Suppressor macrophage treated with lipopolysaccharide for 1 hour (primary cell): ENCODE measurements at regions not wholly inside any gene's neighbourhood (a gene's known extent, or its start where the extent isn't known, plus 50 kb on each side); places are given as distances from the start of the nearest gene placed in this dataset.

Experiments
- DNase-seq, 3 donors: peaks; one replicate each; pipeline ENCODE4 v3.0.0-alpha.2; 2020 to 2022

GRCh38 chr4:15130441-15130840, 128.2 kb downstream of the CPEB2 start:
- no peak for DNase-seq

DNA sequence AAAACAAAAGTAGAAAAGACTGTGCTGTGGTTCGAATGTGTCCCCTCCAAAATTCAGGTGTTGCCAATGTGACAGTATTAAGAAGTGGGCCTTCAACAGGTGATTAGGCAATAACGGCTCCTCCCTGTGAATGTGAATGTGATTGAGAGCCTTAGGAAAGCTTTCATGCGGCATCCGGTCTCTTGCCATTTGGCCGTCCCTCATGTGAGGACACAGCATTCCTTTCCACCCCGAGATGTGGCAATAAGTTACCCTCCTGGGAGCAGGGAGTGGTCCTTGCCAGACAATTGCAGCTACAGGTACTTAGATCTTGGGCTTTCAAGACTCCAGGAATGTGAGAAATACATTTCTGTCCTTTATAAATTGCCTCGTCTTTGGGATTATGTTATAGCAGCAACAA, 129.3 kb downstream of the CPEB2 start:
- DNase-seq, result no peak

GRCh38 chr4:15132739-15133138, 130.5 kb downstream of the CPEB2 start:
- DNase-seq, result no peak

- no peak for DNase-seq
These were observed 137.3 kb downstream of the CPEB2 start for GRCh38 chr4:15139599-15139998.

DNA sequence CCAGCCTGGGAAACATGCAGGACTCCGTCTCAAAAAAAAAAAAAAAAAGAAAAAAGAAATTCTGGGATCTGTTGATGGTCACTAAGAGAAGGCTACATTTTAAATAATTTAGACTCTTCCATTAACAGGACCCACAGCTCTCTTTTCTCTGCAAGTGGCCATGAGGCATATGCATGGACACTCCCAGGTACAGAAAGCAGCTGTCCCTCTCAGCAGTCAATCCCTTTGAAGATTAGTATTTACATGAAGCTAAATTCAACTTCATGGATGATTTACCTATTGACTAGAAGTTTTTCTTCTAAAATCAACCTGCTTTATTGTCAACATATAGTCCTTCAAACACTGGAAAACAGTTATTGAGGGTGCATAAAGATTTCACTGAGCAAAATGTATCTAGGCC, 139.9 kb downstream of the CPEB2 start:
- DNase-seq, result no peak

DNA sequence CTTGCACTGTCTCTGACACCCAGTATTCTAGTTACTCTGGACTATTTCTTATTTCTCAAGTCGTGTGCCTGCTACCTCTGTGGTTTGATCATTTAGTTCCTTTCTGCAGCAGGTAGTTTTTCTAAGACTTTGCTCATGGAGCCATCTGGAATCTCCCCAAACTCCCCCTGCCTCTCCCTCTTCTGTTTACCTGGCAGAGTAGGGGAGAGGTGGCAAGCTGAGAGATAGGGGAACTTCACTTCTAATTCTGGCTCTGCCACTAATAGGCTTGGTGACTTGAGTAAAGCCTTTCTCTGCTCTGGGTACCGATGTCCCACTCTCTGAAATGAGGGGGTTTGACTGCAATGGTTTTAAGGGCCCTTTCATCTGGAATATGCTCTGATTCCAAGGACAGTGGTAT, 141.3 kb downstream of the CPEB2 start:
- DNase-seq, result no peak

- DNase-seq, result no peak
These were observed 142.1 kb downstream of the CPEB2 start for GRCh38 chr4:15144249-15144966.

GRCh38 chr4:15144967-15145295, 142.7 kb downstream of the CPEB2 start:
- DNase-seq, result no peak

- no peak for DNase-seq
These were observed 143.4 kb downstream of the CPEB2 start for GRCh38 chr4:15145709-15146108.

GRCh38 chr4:15147714-15148113, 145.4 kb downstream of the CPEB2 start:
- DNase-seq, result no peak

DNA sequence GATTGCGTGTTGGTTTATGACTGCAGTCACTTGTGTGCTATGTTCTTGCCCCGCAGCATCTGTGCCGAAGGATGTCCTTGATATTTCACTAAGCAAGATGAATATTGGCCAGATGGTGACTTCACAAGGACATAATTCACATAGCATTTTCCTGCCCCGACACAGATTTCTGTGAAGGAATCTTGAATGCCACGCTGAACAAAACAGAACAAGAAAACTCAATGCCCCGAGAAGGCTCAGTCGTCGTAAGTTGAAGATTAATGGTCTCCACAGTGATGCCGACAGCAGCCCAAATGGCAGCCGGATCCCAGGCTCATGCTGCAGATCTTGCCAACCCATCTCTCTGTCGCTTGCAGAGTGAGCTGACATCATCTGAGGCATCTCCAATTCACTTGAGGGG, 145.9 kb downstream of the CPEB2 start:
- DNase-seq, result no peak

DNA sequence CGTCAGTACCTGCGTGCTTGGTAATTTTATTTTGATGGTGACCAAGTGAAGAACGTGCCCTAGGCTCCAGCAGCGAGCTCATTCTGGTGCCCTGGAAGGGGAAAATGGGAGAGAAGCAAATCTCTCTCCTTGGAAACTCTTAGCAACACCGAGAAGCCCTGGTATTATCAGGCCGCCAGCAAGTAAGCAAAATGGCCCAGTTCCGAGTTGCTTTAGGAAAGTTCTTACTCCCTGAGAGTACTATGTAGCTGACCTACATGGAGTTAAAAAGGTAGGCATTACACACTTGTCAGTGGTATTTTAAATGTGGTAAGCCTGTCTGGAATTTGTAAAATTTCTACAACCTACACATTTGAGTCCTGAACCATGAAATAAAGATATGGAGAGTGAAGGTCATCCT, 146.4 kb downstream of the CPEB2 start:
- no peak for DNase-seq

- peak in 1 of 3 donors; percentile 8 for DNase-seq
These were observed 147.1 kb downstream of the CPEB2 start for GRCh38 chr4:15149234-15149838.

GRCh38 chr4:15149839-15150592, 147.7 kb downstream of the CPEB2 start:
- peak; percentile 61 to 86 (median 65) for DNase-seq

GRCh38 chr4:15150631-15151030, 148.3 kb downstream of the CPEB2 start:
- no peak for DNase-seq

GRCh38 chr4:15151033-15151432, 148.8 kb downstream of the CPEB2 start:
- DNase-seq, result no peak

DNA sequence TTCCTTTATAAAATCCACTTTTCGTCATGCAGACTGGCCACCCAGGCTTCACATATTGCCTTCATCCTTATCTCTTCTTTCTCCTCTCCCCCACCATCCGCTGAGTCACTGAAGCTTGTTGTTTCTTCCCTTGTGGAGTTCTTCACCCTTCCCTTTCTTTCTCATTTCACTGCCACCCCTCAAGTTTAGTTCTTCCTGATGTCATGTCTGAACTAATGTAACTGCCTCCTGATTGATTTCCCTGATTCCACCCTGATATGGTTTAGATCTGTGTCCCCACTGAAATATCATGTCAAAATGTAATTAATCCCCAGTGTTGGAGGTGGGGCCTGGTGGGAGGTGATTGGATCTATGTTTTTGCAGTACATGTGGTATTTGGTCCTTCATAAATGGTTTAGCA, 151.4 kb downstream of the CPEB2 start:
- DNase-seq, result no peak

DNA sequence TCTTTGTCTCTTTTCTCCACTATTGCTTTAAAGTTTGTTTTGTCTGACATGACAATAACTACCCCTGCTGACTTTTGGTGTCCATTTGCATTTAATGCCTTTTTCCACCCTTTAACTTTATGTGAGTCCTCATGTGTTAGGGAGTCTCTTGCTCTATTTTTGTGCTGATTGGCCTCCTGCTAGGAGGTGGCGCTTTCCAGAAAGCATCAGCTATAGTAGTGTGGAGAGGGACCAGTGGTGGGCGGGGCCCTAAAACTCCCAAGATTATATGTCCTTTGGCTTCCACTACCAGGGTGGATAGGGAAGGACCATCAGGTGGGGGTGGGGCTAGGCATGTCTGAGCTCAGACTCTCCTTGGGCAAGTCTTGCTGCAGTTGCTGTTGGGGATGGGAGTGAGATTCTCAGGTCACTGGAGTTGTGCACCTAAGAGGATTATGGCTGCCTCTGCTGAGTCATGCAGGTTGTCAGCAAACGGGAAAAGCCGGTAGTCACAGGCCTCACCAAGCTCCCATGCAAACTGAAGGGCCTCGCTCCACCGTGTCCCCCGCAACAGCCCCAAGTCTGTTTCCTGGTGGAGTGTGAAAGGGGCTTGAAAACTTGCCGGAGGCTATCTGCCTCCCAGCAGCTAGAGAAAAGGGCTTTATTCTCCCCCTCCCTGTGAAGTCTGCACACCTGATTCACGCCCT, 156.3 kb downstream of the CPEB2 start:
- no peak for DNase-seq

- no peak for DNase-seq
These were observed 157.3 kb downstream of the CPEB2 start for GRCh38 chr4:15159477-15160019.

DNA sequence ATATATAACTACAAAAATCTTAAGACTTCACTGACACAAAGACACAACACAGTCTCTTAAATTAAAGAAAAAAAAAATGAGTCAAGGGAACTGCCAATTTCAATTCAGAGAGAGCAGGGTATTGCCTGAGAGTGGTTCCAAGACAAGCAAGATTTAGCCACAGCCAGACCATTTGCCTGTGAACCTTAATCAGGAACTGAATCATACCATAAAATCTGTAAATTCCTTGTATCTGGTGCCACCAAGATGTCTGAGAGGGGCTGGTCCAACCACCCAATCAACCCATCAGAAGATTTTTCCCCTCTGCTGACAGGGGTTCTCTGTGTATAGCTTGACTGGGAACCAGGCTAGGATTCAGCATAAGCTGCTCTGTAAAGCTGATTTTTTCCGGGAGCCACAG, 159.2 kb downstream of the CPEB2 start:
- DNase-seq, result no peak

DNA sequence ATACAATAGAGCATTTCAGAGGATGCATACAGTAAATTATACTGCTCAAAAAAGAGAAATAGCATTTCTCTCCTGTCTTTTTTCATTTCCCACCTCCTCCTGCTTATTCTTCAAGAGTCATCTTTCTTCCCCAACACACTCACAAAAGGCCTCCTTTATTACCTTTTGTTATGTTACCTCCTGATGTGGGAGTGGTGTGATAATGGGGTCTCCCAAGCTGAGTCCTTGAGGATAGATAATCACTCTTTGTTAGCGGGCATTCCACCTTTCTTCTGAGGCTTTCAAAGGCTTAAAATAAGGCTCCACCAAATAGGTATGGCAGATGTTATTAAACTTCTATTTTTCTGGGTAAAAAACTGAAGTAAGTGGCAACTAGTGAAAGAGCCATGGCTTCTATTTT, 159.8 kb downstream of the CPEB2 start:
- DNase-seq, result no peak

DNA sequence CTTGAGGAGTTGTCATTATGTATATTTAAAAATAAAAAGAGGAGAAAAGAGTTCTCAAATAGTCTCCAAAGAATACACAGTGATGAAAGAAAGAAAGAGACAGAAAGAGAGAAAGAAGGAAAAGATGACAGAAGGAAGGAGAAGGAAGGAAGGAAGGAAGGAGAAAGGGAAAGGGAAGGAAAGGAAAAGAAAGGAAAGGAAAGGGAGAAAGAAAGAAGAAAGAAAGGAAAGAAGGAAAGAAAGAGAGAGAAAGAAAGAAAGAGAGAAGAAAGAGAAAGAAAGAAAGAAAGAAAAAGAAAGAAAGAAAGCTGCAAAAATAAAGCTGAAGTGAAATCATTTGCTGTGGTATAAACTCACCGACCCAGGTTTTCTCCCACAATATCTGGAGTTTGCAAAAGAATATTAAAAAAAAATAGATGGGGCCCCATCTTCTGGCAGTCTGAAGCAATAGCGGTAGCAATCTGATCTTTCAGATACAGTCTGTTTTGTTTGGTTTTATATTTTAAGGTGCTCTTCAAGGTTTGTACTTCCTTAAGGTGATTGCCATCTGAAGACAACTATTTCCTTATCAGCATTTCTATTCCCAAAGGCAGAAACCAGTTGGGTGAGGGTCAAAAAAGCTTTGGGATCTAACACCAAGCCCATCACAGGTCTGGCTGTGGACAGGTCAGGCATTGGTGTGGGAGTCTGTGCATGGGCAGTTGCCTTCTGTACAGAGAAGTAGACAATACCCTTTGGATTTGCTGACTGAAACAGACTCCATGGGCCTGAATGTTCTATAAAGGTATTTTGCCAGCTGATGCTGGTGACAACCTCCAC, 160.4 kb downstream of the CPEB2 start:
- peak in 2 of 3 donors; percentile 6 to 14 for DNase-seq

DNA sequence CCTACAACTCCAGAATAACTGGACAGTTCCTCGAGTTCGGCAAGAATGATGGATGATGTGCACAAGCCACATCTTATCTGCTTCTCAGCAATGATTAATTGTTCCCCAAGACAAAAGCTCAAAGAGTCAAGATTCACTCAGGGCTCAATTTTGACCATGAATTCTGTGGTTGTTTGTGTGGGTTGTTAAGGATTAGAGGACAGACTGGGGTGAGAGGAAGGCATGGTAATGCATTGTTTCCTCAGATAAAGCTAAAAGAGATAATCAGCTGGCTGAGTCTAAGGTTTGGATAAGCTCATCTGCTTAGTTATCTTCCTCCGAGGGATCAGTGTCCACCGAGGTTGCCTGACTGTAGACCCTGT, 161.0 kb downstream of the CPEB2 start:
- no peak for DNase-seq
